OCI-LY3 (cell line): ENCODE measurements at regions not wholly inside any gene's neighbourhood (a gene's known extent, or its start where the extent isn't known, plus 50 kb on each side); places are given as distances from the start of the nearest gene placed in this dataset.
"Not testable (repeated sequence)": the region's sequence is repeated elsewhere in the genome, so short reads cannot be mapped to it uniquely, and the experiment has no call there.

Experiments
- H2AFZ ChIP-seq: fragments of 200-600, 300-600 bp; shearing (Covaris generic); 2 replicates; pipeline ENCODE4 v1.6.0; 2014; ENCODE audit warnings: antibody characterized with exemption, low read depth, low read length
- H3K27ac ChIP-seq: fragments of 200-600, 300-600 bp; sonication (generic); 2 replicates; pipeline ENCODE4 v1.5.1; 2014; ENCODE audit warnings: mild to moderate bottlenecking, low read length, moderate library complexity, mixed read lengths
- H3K27me3 ChIP-seq: fragments of 200-600, 300-600 bp; sonication (generic); 2 replicates; pipeline ENCODE4 v1.6.1; 2014; ENCODE audit warnings: low read depth, low read length, mixed read lengths
- H3K36me3 ChIP-seq: fragments of 200-600, 300-600 bp; sonication (generic); replicated peaks from 2 replicates; pipeline ENCODE3; 2014; ENCODE audit warnings: low read depth, low read length, mixed read lengths
- H3K4me1 ChIP-seq: fragments of 300-600, 200-600 bp; sonication (generic); 2 replicates; pipeline ENCODE4 v1.6.1; 2014; ENCODE audit warnings: low read length, mixed read lengths
- H3K4me2 ChIP-seq: fragments of 200-600, 300-600 bp; sonication (generic); 2 replicates; pipeline ENCODE4 v1.6.1; 2014; ENCODE audit warnings: low read length, mixed read lengths
- H3K4me3 ChIP-seq: fragments of 300-600, 200-600 bp; sonication (generic); 2 replicates; pipeline ENCODE4 v1.5.1; 2014; ENCODE audit warnings: antibody characterized with exemption, mild to moderate bottlenecking, low read length, moderate library complexity
- H3K79me2 ChIP-seq: fragments of 300-600, 200-600 bp; shearing (Covaris generic); 2 replicates; pipeline ENCODE4 v1.6.1; 2014; ENCODE audit warnings: mild to moderate bottlenecking, low read length, mixed read lengths
- H3K9ac ChIP-seq: fragments of 300-600, 200-600 bp; shearing (Covaris generic); 2 replicates; pipeline ENCODE4 v1.6.0; 2014; ENCODE audit warnings: mild to moderate bottlenecking, low read length, moderate library complexity
- H3K9me3 ChIP-seq: fragments of 200-600, 300-600 bp; shearing (Covaris generic); 2 replicates; pipeline ENCODE4 v1.6.1; 2014; ENCODE audit warnings: low read length, mixed read lengths; ENCODE audit not compliant: insufficient read depth
- H4K20me1 ChIP-seq: fragments of 200-600, 300-600 bp; sonication (generic); 2 replicates; pipeline ENCODE4 v1.6.1; 2016; ENCODE audit warnings: low read length, mixed read lengths; ENCODE audit not compliant: insufficient read depth
- EZH2phosphoT487 ChIP-seq: fragments of 200-600 bp; shearing (Covaris generic); IDR thresholded peaks from 2 replicates; pipeline ENCODE4 v1.6.1; 2018; ENCODE audit warnings: antibody characterized with exemption, mixed run types, low read depth
- TF ChIP-seq, protein P1 (sequence below): fragments of 200-600, 300-600 bp; sonication (generic); IDR thresholded peaks from 2 replicates; pipeline ENCODE4 v1.5.1; 2014; ENCODE audit warnings: antibody characterized with exemption, low read length, low read depth

DNA sequence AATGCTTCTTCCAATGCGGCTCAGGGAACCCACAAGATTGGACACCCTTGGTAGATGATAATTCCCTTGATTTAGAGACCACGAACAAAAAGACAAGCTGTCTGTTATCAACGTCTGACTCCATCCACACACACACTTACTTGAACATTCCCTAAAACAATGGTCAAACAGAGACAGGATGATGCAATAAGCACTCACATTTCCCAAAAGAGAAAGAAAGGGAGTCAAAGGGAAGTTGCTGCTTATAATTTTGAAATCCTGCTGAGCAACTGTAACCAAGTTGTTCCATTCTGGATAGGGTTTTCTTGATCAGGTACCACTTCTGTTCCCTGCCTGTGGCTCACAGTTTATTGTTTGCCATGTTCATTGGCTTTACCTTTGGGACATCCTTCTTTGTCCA lies 571.3 kb upstream of the CNTNAP5 start:
- H3K27ac ChIP-seq = no peak overlapping the region
- no peak overlapping the region for H2AFZ ChIP-seq
- H3K9ac ChIP-seq = no peak overlapping the region
- TF ChIP-seq, protein P1, sequence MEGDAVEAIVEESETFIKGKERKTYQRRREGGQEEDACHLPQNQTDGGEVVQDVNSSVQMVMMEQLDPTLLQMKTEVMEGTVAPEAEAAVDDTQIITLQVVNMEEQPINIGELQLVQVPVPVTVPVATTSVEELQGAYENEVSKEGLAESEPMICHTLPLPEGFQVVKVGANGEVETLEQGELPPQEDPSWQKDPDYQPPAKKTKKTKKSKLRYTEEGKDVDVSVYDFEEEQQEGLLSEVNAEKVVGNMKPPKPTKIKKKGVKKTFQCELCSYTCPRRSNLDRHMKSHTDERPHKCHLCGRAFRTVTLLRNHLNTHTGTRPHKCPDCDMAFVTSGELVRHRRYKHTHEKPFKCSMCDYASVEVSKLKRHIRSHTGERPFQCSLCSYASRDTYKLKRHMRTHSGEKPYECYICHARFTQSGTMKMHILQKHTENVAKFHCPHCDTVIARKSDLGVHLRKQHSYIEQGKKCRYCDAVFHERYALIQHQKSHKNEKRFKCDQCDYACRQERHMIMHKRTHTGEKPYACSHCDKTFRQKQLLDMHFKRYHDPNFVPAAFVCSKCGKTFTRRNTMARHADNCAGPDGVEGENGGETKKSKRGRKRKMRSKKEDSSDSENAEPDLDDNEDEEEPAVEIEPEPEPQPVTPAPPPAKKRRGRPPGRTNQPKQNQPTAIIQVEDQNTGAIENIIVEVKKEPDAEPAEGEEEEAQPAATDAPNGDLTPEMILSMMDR = no peak
- TF ChIP-seq EZH2phosphoT487 = no peak
- no peaks in the 10 kb centered on the region for H3K4me1 ChIP-seq
- H3K9me3 ChIP-seq = no peaks in the 10 kb centered on the region
- H3K4me3 ChIP-seq = no peak overlapping the region
- H3K4me2 ChIP-seq = no peak overlapping the region
- no peaks in the 10 kb centered on the region for H4K20me1 ChIP-seq
- no peaks in the 10 kb centered on the region for H3K79me2 ChIP-seq
- no peaks in the 10 kb centered on the region for H3K36me3 ChIP-seq
- H3K27me3 ChIP-seq = no peaks in the 10 kb centered on the region

DNA sequence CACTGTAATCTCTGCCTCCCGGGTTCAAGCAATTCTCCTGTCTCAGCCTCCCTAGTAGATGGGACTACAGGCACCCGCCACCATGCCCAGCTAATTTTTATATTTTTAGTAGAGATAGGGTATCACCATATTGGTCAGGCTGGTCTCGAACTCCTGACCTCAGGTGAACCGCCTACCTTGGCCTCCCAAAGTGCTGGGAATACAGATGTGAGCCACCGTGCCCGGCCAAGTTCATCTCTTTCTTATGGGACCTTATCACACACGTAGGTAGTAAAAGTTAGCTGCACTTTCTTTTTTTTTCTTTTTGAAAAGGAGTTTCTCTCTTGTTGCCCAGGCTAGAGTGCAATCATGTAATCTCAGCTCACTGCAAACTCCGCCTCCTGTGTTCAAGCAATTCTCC lies 569.9 kb upstream of the CNTNAP5 start:
- not testable (repeated sequence) for H3K4me2 ChIP-seq, H3K79me2 ChIP-seq, H3K27me3 ChIP-seq, H3K27ac ChIP-seq, H4K20me1 ChIP-seq, H3K4me3 ChIP-seq, H3K9ac ChIP-seq, H2AFZ ChIP-seq, H3K36me3 ChIP-seq, H3K4me1 ChIP-seq, H3K9me3 ChIP-seq

DNA sequence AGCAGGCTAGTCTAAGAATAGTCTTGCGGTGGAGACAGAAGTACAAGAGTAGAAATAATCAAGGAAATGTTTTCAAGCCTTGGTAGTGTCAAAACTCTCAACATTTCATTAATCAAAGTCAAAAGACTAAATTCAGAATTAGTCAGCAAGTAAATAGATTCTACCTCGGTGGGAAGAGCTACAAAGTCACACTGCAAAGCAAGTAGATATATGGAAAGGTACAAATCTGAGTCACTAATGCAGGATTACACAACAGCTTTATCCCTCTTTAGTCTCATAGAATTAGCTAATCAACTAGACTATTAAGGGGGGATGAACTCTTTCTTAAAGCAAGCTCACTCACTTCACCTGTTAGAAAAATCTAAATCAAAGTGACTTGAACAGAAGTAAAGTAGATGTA lies 568.7 kb upstream of the CNTNAP5 start:
- Histone ChIP-seq H3K36me3 (no peaks in the 10 kb centered on the region), H3K27ac (no peak overlapping the region), H3K4me1 (no peaks in the 10 kb centered on the region), H3K4me2 (no peak overlapping the region), H3K27me3 (no peaks in the 10 kb centered on the region), H3K9me3 (no peaks in the 10 kb centered on the region), H2AFZ (no peak overlapping the region), H3K79me2 (no peaks in the 10 kb centered on the region), H3K9ac (no peak overlapping the region), H4K20me1 (no peaks in the 10 kb centered on the region), H3K4me3 (no peak overlapping the region)
- no peak for TF ChIP-seq EZH2phosphoT487
- TF ChIP-seq, protein P1 = no peak

DNA sequence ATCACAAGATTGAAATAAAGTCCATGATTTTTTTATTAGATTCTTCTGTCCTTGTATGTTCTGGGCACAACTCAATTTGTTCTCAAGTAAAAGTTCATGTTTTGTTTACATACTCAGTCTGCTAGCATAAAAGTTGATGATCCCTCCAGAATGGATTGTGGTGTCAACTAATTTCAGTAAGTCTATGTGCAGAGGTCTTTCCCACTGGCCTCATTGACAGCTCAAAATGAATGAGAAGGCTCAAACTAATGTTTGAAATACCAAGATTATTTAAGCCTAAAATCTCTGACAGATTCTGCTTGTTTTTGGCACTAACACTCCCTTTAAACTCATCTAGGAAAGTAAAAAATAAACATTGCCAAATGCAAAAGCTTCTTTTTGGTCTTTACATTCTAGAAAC lies 561.2 kb upstream of the CNTNAP5 start:
- H2AFZ ChIP-seq = no peak overlapping the region
- no peak overlapping the region for H3K4me3 ChIP-seq
- no peak overlapping the region for H3K4me2 ChIP-seq
- no peaks in the 10 kb centered on the region for H4K20me1 ChIP-seq
- no peaks in the 10 kb centered on the region for H3K27me3 ChIP-seq
- no peak overlapping the region for H3K27ac ChIP-seq
- TF ChIP-seq EZH2phosphoT487 = no peak
- TF ChIP-seq, protein P1 = no peak
- H3K4me1 ChIP-seq = peaks cover 11% of the 10 kb centered on the region
- no peaks in the 10 kb centered on the region for H3K9me3 ChIP-seq
- H3K9ac ChIP-seq = no peak overlapping the region
- H3K36me3 ChIP-seq = no peaks in the 10 kb centered on the region
- no peaks in the 10 kb centered on the region for H3K79me2 ChIP-seq

DNA sequence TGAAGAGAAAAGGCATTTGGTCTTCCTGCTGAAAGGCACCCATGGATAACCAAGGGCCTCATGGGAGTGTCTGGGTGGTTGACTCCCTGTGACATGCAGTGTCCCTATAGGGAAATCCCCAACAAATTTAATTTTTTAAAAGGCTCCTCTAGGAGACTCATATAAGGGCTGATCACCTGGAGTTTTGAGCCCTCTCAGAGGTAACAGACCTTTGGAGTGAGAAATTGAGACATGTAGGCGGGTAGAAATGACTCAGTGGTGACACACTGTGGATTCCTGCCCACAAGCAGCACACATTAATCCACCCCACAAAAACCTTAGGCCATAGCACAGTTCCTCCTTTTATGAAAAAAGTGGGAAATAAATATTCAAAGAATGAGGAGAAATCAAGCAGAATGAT lies 557.0 kb upstream of the CNTNAP5 start:
- no peaks in the 10 kb centered on the region for H4K20me1 ChIP-seq
- peak overlapping the region; percentile 35 for H3K27ac ChIP-seq
- H2AFZ ChIP-seq = peak overlapping the region; percentile 22; the same call in 1 of the 2 replicates
- no peaks in the 10 kb centered on the region for H3K36me3 ChIP-seq
- no peaks in the 10 kb centered on the region for H3K9me3 ChIP-seq
- H3K79me2 ChIP-seq = no peaks in the 10 kb centered on the region
- no peak overlapping the region for H3K9ac ChIP-seq
- H3K4me2 ChIP-seq = peak overlapping the region; percentile 16; the same call in 1 of the 2 replicates
- H3K27me3 ChIP-seq = no peaks in the 10 kb centered on the region
- no peak overlapping the region for H3K4me3 ChIP-seq
- TF ChIP-seq EZH2phosphoT487 = no peak
- TF ChIP-seq, protein P1 = peak; percentile 41
- peaks cover 11% of the 10 kb centered on the region for H3K4me1 ChIP-seq
